Parathyroid adenoma (tissue), 2 donors: ENCODE measurements at regions not wholly inside any gene's neighbourhood (a gene's known extent, or its start where the extent isn't known, plus 50 kb on each side); places are given as distances from the start of the nearest gene placed in this dataset.

Experiments
- H2AFZ ChIP-seq: fragments of 300-600 bp; sonication (generic); one replicate; pipeline ENCODE4 v1.7.0; 2017; ENCODE audit warnings: antibody characterized with exemption, mild to moderate bottlenecking
- H3K27ac ChIP-seq: fragments of 300-600 bp; sonication (generic); one replicate; pipeline ENCODE4 v1.7.0; 2017
- H3K27me3 ChIP-seq: fragments of 300-600 bp; sonication (generic); one replicate; pipeline ENCODE4 v1.7.0; 2017; ENCODE audit warnings: low read length; ENCODE audit not compliant: control insufficient read depth, insufficient read depth
- H3K36me3 ChIP-seq: fragments of 300-600 bp; sonication (generic); one replicate; pipeline ENCODE4 v1.7.0; 2017; ENCODE audit warnings: low read length; ENCODE audit not compliant: control insufficient read depth, insufficient read depth
- H3K4me1 ChIP-seq: fragments of 300-600 bp; sonication (generic); one replicate; pipeline ENCODE4 v1.7.0; 2017; ENCODE audit warnings: control low read depth
- H3K4me2 ChIP-seq: fragments of 300-600 bp; sonication (generic); one replicate; pipeline ENCODE4 v1.7.0; 2017; ENCODE audit warnings: low read length
- H3K4me3 ChIP-seq: fragments of 300-600 bp; sonication (generic); one replicate; pipeline ENCODE4 v1.7.0; 2017; ENCODE audit warnings: low read depth, low read length
- H3K79me2 ChIP-seq: fragments of 300-600 bp; sonication (generic); one replicate; pipeline ENCODE4 v1.7.0; 2017; ENCODE audit warnings: control low read depth
- H3K9ac ChIP-seq: fragments of 300-600 bp; sonication (generic); one replicate; pipeline ENCODE4 v1.7.0; 2017; ENCODE audit warnings: mild to moderate bottlenecking
- H3K9me3 ChIP-seq: fragments of 300-600 bp; sonication (generic); one replicate; pipeline ENCODE4 v1.7.0; 2017; ENCODE audit warnings: low read length; ENCODE audit not compliant: control insufficient read depth
- CTCF ChIP-seq: fragments of 300-600 bp; sonication (generic); IDR thresholded peaks from one replicate; pipeline ENCODE4 v1.7.0; 2017; ENCODE audit warnings: antibody characterized with exemption, mild to moderate bottlenecking
- donor health status: primary hyperparathyroidism.

DNA sequence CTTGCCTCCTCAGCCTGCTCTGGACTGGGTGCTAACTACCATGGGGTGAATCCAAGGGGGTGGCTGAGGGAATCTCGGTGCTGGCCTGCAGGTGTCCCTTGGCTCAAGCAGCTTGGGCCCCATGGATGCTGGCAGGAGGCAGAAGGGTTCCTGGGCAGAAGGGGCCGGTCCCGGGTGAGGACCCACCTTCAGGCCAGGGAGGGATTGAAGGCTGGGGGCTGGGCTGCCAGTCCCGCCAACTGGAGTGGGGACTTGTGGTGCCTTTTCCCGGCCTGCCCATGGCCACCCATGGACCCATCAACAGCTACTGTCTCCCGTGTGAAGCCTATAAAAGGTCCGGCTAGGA lies 550.1 kb downstream of the SLC6A15 start:
- Histone ChIP-seq H2AFZ (no peak overlapping the region), H3K27me3 (no peaks in the 10 kb centered on the region), H3K4me3 (no peak overlapping the region), H3K79me2 (no peaks in the 10 kb centered on the region), H3K36me3 (no peaks in the 10 kb centered on the region), H3K27ac (no peak overlapping the region), H3K4me1 (no peaks in the 10 kb centered on the region), H3K9ac (no peak overlapping the region), H3K4me2 (no peak overlapping the region), H3K9me3 (no peaks in the 10 kb centered on the region)
- TF ChIP-seq CTCF: no peak

- no peaks in the 10 kb centered on the region for H3K9me3 ChIP-seq
- no peaks in the 10 kb centered on the region for H3K27me3 ChIP-seq
- TF ChIP-seq CTCF: no peak
- H3K4me3 ChIP-seq: no peak overlapping the region
- no peak overlapping the region for H3K4me2 ChIP-seq
- H3K27ac ChIP-seq: no peak overlapping the region
- no peaks in the 10 kb centered on the region for H3K36me3 ChIP-seq
- no peak overlapping the region for H3K9ac ChIP-seq
- H3K4me1 ChIP-seq: no peaks in the 10 kb centered on the region
- no peak overlapping the region for H2AFZ ChIP-seq
- H3K79me2 ChIP-seq: no peaks in the 10 kb centered on the region
These were observed 550.7 kb downstream of the SLC6A15 start for GRCh38 chr12:84361651-84362551.

- Histone ChIP-seq H3K4me2 (no peak overlapping the region), H3K9ac (no peak overlapping the region), H3K79me2 (no peaks in the 10 kb centered on the region), H3K27me3 (no peaks in the 10 kb centered on the region), H3K4me3 (no peak overlapping the region), H3K4me1 (no peaks in the 10 kb centered on the region), H3K27ac (no peak overlapping the region), H3K9me3 (no peaks in the 10 kb centered on the region), H2AFZ (no peak overlapping the region), H3K36me3 (no peaks in the 10 kb centered on the region)
- TF ChIP-seq CTCF: no peak
These were observed 555.3 kb downstream of the SLC6A15 start for GRCh38 chr12:84357314-84357713.

DNA sequence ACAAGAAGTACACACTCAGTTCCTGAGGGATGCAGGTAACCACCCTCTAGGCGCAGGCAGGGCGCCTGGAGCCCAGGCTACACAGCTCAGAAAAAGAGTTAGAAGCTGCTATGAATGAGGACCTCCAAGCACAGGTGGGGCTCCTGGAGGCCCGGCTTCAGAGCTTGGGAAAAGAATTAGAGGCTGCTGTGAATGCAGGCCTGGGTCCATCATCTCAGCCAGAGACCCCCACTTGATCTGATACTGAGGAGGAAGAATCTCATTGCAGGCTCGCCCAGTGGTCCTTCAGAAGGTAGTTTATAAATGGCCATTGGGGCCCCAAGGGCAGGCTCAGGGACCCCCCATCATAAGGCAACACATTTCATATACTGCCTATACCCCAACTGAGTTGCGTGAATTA lies 556.4 kb downstream of the SLC6A15 start:
- no peak for TF ChIP-seq CTCF
- Histone ChIP-seq H3K4me3 (no peak overlapping the region), H3K36me3 (no peaks in the 10 kb centered on the region), H3K4me2 (no peak overlapping the region), H3K27me3 (no peaks in the 10 kb centered on the region), H2AFZ (no peak overlapping the region), H3K9me3 (no peaks in the 10 kb centered on the region), H3K79me2 (no peaks in the 10 kb centered on the region), H3K4me1 (no peaks in the 10 kb centered on the region), H3K9ac (no peak overlapping the region), H3K27ac (no peak overlapping the region)

DNA sequence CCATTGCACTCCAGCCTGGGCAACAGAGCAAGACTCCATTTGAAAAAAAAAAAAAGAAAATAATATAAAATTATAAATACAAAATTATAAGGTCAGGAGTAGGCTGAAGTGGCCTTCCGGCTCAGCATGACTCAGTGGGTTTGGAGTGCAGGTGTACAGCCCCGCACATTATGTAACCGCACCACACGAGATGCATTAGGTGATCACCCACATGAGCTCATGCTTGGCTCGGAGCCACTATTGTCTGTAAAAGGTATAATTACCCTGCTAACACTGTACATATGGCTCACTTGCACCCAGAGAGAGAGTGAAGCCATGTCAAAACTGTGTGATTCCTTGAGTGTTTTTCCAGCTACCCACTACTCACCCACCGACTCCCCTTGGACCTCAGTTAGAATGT lies 557.0 kb downstream of the SLC6A15 start:
- Histone ChIP-seq H3K27ac (no peak overlapping the region), H3K4me3 (no peak overlapping the region), H3K9ac (no peak overlapping the region), H3K79me2 (no peaks in the 10 kb centered on the region), H3K36me3 (no peaks in the 10 kb centered on the region), H3K4me1 (no peaks in the 10 kb centered on the region), H3K9me3 (no peaks in the 10 kb centered on the region), H3K4me2 (no peak overlapping the region), H3K27me3 (no peaks in the 10 kb centered on the region), H2AFZ (no peak overlapping the region)
- TF ChIP-seq CTCF: no peak
